Activated T-helper 17 cell treated with anti-CD3 and anti-CD28 coated beads, Interleukin-2, amount 50 U/mL, for 72 hours (primary cell): ENCODE measurements at regions not wholly inside any gene's neighbourhood (a gene's known extent, or its start where the extent isn't known, plus 50 kb on each side); places are given as distances from the start of the nearest gene placed in this dataset.

ENCODE experiments used
- ATAC-seq: fragments of 150-1000 bp; cut with Tn5 transposase; replicated peaks from 2 replicates; pipeline ENCODE4 v1.10.0; 2021; ENCODE audit warnings: mild to moderate bottlenecking, moderate library complexity
- H3K27ac Mint-ChIP-seq: one replicate; pipeline ENCODE4 v1.8.0; 2022; ENCODE audit warnings: mixed read lengths
- H3K27me3 Mint-ChIP-seq: one replicate; pipeline ENCODE4 v1.8.0; 2022; ENCODE audit warnings: mixed read lengths
- H3K36me3 Mint-ChIP-seq: one replicate; pipeline ENCODE4 v1.8.0; 2022; ENCODE audit warnings: low read depth, mild to moderate bottlenecking, mixed read lengths
- H3K4me1 Mint-ChIP-seq: one replicate; pipeline ENCODE4 v1.8.0; 2022; ENCODE audit warnings: mixed read lengths
- H3K4me3 Mint-ChIP-seq: one replicate; pipeline ENCODE4 v1.8.0; 2022; ENCODE audit warnings: mild to moderate bottlenecking, mixed read lengths
- H3K9me3 Mint-ChIP-seq: one replicate; pipeline ENCODE4 v1.8.0; 2022; ENCODE audit warnings: mixed read lengths

GRCh38 chr21:29228306-29228705 lies 70.4 kb upstream of the BACH1 start:
- H3K4me3 Mint-ChIP-seq, result no peak overlapping the region
- H3K36me3 Mint-ChIP-seq, result no peaks in the 10 kb centered on the region
- H3K27me3 Mint-ChIP-seq, result peaks cover 28% of the 10 kb centered on the region
- no peak for ATAC-seq
- peaks cover 3% of the 10 kb centered on the region for H3K9me3 Mint-ChIP-seq
- peaks cover 29% of the 10 kb centered on the region for H3K4me1 Mint-ChIP-seq
- no peak overlapping the region for H3K27ac Mint-ChIP-seq

DNA sequence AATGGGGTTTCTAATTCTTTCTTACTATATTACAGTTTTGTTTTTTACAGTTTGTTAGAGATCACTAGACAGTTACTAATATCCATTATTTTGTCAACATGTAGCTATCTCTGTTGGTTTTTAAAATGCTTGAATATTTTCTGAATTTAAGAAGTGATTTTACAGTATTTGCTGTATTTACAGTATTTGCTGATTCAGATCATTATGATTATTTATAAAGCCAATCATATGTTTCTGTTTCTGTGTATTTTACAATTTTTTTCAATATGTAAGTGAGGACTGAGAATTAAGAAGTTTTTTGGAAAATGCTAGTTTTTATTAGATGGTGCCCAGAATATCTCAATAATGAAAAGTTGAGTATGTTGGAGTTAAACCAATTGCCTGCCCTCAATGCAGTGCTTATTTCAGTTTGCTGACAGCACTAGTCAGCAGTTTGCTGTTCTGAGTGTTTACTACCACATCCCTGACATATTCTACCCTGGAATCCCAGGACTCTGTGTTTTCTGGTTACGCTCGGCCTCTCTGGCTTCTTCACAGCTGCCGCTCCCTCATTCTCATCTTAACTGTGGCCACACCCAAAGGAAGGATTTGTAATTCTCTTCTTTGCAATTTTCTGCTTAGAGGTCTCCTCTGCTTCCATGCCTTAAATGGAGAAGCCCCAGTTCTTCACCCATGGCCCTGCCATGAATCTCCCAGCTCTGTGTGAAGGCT lies 68.0 kb upstream of the BACH1 start:
- ATAC-seq, result no peak
- H3K27me3 Mint-ChIP-seq, result peaks cover 28% of the 10 kb centered on the region
- H3K4me3 Mint-ChIP-seq, result peak overlapping the region; percentile 43
- H3K27ac Mint-ChIP-seq, result peak overlapping the region; percentile 90
- H3K9me3 Mint-ChIP-seq, result no peaks in the 10 kb centered on the region
- H3K4me1 Mint-ChIP-seq, result peaks cover 40% of the 10 kb centered on the region
- H3K36me3 Mint-ChIP-seq, result no peaks in the 10 kb centered on the region

DNA sequence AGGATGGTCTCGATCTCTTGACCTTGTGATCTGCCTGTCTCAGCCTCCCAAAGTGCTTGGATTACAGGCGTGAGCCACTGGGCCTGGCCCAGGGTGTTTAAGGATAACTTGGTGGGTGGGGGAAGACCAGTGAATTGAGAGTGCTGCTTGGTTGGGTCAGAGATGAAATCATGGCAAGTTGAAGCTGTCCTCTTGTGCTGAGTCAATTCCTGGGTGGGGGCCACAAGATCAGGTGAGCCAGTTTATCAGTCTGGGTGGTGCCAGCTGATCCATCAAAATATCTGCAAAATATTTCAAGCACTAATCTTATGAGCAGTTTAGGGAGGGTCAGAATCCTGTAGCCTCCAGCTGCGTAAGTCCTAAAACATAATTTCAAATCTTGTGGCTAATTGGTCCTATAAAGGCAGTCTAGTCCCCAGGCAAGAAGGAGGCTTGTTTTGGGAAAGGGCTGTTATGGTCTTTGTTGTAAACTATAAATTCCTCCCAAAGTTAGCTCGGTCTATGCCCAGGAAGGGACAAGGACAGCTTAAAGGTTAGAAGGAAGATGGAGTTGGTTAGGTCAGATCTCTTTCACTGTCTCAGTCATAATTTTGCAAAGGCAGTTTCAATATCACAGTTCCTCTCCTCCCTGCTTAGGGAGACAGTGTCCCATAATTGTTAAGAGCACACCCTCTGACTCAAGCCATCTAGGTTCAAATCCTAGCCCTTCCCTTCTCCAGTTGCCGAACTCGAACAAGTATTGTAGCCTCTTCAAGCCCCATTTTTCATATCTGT lies 66.8 kb upstream of the BACH1 start:
- H3K27ac Mint-ChIP-seq, result peak overlapping the region; percentile 90
- H3K27me3 Mint-ChIP-seq, result peaks cover 35% of the 10 kb centered on the region

GRCh38 chr21:29232530-29233255 lies 66.0 kb upstream of the BACH1 start:
- Mint-ChIP-seq H3K4me3 (peak overlapping the region; percentile 43), H3K27me3 (peaks cover 32% of the 10 kb centered on the region), H3K27ac (peak overlapping the region; percentile 90)

More for the DNA sequence above, 66.8 kb upstream of the BACH1 start:
- Mint-ChIP-seq H3K4me3 (peak overlapping the region; percentile 43), H3K36me3 (no peaks in the 10 kb centered on the region), H3K4me1 (peaks cover 48% of the 10 kb centered on the region), H3K9me3 (no peaks in the 10 kb centered on the region)
- peak; percentile 58 for ATAC-seq

DNA sequence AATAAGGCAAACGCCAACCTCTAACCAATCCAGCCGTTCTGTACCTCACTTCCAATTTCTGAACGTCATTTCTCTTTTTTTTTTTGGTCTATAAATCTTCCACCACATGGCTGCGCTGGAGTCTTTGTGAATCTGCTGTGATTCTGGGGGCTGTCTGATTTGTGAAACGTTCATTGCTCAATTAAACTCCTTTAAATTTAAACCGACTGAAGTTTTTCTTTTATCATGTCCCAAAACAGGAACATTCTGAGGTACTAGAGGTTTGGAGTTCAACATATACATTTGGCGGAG lies 65.5 kb upstream of the BACH1 start:
- no peaks in the 10 kb centered on the region for H3K36me3 Mint-ChIP-seq
- no peaks in the 10 kb centered on the region for H3K9me3 Mint-ChIP-seq
- peaks cover 48% of the 10 kb centered on the region for H3K4me1 Mint-ChIP-seq
- H3K27ac Mint-ChIP-seq, result peak overlapping the region; percentile 90
- no peak for ATAC-seq
- peak overlapping the region; percentile 43 for H3K4me3 Mint-ChIP-seq
- H3K27me3 Mint-ChIP-seq, result peaks cover 29% of the 10 kb centered on the region

More at GRCh38 chr21:29232530-29233255, 66.0 kb upstream of the BACH1 start:
- H3K36me3 Mint-ChIP-seq, result no peaks in the 10 kb centered on the region
- ATAC-seq, result no peak
- H3K4me1 Mint-ChIP-seq, result peaks cover 48% of the 10 kb centered on the region
- no peaks in the 10 kb centered on the region for H3K9me3 Mint-ChIP-seq

- Mint-ChIP-seq H3K27me3 (peaks cover 26% of the 10 kb centered on the region), H3K4me3 (peak overlapping the region; percentile 43), H3K4me1 (peaks cover 48% of the 10 kb centered on the region), H3K27ac (peak overlapping the region; percentile 90), H3K36me3 (no peaks in the 10 kb centered on the region), H3K9me3 (no peaks in the 10 kb centered on the region)
- ATAC-seq, result peak; percentile 82
Measured at GRCh38 chr21:29233611-29234540, 64.8 kb upstream of the BACH1 start.

DNA sequence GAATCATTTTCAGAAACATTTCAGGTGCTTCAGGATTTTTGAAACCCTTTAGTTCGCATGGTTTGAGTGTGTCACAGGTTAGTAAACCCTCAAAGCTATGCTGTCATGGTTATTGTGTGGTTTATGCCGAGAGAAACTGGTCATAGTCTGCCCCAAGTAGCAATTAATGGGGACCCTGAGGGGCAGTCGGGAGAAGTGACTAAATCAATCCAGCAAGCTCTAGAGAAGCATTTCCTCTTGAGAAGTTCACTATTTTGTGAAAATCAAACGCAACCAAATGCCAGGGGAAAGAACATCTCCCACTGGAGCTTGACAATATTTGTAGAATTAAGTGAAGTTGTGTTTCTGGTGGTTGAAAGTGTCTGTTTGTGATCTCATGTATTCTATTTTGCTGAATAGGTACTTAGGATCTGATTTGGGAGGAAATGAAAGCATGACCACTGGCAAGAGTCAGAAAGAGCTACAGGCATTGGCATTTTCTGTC lies 63.0 kb upstream of the BACH1 start:
- Mint-ChIP-seq H3K27ac (peak overlapping the region; percentile 50), H3K36me3 (no peaks in the 10 kb centered on the region), H3K9me3 (no peaks in the 10 kb centered on the region), H3K27me3 (peaks cover 23% of the 10 kb centered on the region), H3K4me1 (peaks cover 48% of the 10 kb centered on the region), H3K4me3 (peak overlapping the region; percentile 13)
- ATAC-seq, result peak; percentile 20

DNA sequence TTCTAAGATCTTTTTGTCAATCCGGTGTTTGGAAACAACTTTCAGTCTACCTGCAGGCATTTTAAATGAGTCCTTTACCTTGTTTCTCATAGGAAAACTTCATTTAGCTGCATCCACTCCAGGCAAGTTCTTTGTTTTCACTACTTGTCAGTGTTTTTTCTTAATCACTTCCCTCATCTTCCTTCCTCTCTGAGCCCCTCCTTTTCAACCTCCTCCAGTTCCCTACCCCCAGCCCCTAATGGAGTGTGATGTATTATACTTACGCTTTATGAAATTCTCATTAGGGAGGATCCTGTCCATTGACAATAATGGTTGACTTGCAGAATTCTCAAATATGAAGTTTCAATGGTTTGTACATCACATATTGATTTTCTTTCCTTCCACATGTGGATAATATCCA lies 62.5 kb upstream of the BACH1 start:
- Mint-ChIP-seq H3K36me3 (no peaks in the 10 kb centered on the region), H3K27me3 (peaks cover 20% of the 10 kb centered on the region), H3K4me3 (no peak overlapping the region), H3K9me3 (no peaks in the 10 kb centered on the region), H3K27ac (peak overlapping the region; percentile 50), H3K4me1 (peaks cover 43% of the 10 kb centered on the region)
- no peak for ATAC-seq

DNA sequence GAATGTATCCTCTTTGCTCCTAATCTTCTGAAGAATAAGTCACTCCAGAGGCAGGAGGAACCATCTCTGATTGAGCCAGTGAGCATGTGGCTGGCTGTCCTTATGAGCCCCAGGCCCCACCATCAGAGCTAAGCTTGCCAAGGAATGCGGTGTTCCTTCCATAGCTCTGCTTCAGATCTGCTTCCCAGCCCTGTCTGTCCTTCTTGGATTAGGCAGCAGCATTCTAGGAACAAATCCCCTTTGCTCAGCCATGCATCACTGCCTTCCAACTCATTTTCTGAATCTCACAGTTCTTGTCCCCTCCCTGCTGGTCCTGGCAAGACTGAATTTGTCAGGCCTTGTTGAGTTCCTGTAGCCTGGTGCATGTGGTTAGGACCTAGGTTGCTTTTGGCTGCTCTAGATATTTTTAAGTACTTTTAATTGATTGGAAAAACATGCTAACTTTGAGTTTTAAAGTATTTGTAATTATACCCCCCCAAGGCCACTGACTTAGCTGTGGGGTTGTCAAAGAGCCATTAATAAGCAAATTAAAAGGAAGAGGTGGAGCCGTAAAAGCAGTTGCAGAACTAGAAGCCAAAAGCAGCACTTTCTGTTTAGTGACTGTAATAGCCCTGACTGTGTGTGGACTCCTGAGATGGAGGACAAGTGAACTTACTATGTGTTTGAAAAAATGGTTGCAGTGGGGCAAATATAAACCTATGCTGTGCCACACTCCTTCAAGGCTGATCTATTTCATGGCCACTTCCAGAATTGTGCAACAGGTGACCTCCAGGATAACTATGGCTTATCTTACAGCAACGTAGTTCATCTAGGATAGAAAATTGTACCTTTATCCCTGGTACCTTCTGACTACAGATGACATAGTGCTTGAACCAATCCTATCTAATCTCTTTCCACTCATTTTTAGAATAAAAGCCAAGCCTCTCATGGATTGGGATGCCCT lies 61.3 kb upstream of the BACH1 start:
- ATAC-seq, result no peak
- Mint-ChIP-seq H3K9me3 (no peaks in the 10 kb centered on the region), H3K4me1 (peaks cover 31% of the 10 kb centered on the region), H3K4me3 (no peak overlapping the region), H3K36me3 (no peaks in the 10 kb centered on the region), H3K27ac (no peak overlapping the region), H3K27me3 (peaks cover 17% of the 10 kb centered on the region)

DNA sequence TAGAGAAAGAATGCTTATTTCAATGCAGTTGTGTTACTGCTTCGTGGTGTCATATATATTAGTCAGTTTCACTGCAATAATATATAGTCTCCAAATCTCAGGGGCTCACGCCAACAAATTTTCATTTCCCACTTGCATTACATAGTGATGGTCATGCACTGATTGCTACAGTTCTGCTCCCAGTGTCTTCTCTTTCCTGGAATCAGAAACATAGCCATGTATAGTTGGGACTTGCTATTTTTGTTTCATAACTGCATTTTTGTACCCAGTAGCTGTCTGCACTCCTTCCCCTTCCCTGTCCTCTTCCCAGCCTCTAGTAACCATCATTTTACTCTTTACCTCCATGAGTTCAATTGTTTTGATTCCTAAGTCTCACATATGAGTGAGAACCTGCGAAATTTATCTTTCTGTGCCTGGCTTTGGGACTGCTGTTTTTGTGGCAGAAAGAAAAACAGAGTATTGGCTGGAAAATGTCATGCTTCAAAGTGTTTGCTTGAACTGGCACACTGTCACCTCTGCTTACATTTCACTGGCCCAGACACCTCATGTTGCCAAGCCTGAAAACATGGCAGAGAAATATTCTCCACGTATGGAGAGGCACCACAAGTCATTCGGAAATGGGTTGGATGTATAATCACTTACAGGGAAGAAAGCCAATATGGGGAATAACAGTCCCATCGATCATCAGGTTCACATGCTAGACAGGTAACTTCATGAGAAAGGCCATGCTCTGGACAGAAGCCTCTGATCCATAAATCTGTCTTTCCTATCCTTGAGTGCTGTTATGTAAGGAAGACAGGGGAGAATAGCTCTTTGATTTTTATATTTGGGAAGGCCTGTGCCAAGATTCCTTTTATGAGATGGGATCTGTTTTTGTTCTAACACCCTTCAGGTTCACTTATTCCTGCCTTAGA lies 60.4 kb upstream of the BACH1 start:
- Mint-ChIP-seq H3K27ac (no peak overlapping the region), H3K9me3 (no peaks in the 10 kb centered on the region)

GRCh38 chr21:29238967-29239290 lies 59.8 kb upstream of the BACH1 start:
- Mint-ChIP-seq H3K4me1 (peaks cover 18% of the 10 kb centered on the region), H3K27me3 (peaks cover 16% of the 10 kb centered on the region), H3K9me3 (no peaks in the 10 kb centered on the region), H3K27ac (no peak overlapping the region), H3K36me3 (no peaks in the 10 kb centered on the region), H3K4me3 (no peak overlapping the region)
- ATAC-seq, result no peak

More for the DNA sequence above, 60.4 kb upstream of the BACH1 start:
- Mint-ChIP-seq H3K36me3 (no peaks in the 10 kb centered on the region), H3K4me3 (no peak overlapping the region), H3K4me1 (peaks cover 24% of the 10 kb centered on the region), H3K27me3 (peaks cover 16% of the 10 kb centered on the region)
- ATAC-seq, result no peak

DNA sequence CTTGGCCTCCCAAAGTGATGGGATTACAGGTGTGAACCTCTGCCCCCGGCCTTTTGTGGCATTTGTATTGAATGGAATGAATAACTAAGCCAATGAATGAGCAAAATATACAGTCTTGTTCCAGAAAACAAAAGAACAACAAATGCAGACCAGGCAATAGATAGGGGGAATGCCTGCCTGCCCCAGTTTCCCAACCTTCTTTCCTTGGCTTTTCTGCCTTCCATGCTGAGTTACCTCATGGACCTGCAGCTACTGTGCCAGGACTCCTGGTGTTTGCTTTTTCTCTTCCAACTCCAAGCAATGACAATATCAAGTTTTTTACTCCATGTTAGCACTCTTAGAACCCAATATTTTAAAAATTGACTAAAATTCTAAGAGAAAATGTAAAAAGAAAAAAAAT lies 58.6 kb upstream of the BACH1 start:
- no peaks in the 10 kb centered on the region for H3K36me3 Mint-ChIP-seq
- H3K27me3 Mint-ChIP-seq, result peaks cover 16% of the 10 kb centered on the region
- no peak overlapping the region for H3K4me3 Mint-ChIP-seq
- no peak overlapping the region for H3K27ac Mint-ChIP-seq
- peaks cover 15% of the 10 kb centered on the region for H3K4me1 Mint-ChIP-seq
- no peak for ATAC-seq
- H3K9me3 Mint-ChIP-seq, result no peaks in the 10 kb centered on the region
